SHP77 (cell line): ENCODE measurements at regions not wholly inside any gene's neighbourhood (a gene's known extent, or its start where the extent isn't known, plus 50 kb on each side); places are given as distances from the start of the nearest gene placed in this dataset.

Experiments used
- DNase-seq, 2 experiments: peaks; one replicate each; lab custom pipeline; 2025; lab: John Stamatoyannopoulos, UW

DNA sequence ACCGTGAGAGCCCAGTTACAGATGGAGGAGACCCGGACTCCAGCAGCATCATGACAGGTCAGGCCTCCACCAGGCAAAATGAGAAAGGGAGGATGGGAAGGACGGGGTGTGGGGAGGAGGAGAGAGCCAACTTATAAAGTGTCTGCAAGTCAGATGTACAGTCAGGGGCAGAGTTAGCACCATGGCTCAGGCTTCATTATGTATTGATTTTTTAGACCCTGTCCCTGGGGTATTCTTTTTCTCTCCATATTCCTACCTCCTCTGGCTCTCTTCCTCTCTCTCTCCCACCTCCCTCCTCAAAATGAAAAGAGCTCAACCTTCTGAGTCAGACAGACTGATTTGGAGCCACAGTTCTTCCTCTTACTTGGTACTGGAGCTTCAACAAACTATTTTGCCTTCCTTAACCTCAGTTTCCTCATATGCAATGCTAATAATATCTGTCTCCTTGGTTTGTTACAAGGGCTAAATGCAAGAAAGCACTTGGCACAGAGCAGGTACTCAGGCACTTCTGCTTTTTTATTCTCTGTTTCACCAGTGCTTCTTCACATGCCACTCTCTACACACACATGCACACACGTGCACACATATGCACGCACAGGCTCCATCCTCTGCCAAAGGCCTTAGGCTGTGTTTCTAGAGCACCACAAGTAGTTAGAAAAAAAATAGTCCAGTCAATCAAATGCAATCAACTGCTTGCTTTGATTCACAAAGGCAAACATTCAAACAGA is 92.3 kb upstream of the PKDCC start:
- no peak for DNase-seq

DNA sequence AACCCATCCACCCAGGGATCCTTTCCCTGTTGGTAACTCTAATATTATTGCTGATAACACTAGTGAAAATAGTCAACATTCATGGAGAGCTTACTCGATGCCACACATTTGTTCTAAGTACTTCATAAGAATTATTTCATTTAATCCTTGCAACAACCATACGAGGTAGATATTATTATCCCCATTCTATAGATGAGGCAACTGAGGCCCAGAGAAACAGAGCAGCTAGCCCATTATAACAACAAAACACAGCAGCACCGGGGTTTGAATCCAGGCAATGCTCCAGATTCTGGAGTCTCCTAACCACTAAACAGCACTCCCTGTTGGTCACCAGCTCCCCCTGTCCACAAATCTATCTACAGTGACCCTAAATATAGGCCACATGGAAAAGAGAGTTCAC is 90.4 kb upstream of the PKDCC start:
- no peak for DNase-seq

DNA sequence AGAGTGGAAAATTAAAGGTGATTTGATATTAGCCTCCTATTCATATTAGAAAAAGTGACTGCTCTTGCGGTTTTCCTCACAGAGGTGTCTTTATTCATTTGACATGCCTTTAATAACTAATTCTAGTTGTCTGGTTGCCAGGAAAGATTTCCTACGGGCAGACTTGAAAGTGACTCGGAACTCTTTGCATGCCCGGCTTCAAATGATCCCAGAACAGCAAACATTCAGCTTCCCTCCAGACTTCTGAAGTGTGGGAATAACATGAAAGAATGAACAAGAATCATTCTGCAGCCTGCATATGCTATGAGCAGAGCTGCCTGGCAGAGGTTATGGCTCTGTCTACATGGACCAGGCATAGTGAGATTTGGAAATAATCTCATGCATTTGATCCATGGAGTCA is 89.6 kb upstream of the PKDCC start:
- DNase-seq, result no peak

GRCh38 chr2:41958775-41959174 is 89.0 kb upstream of the PKDCC start:
- DNase-seq, result no peak

DNA sequence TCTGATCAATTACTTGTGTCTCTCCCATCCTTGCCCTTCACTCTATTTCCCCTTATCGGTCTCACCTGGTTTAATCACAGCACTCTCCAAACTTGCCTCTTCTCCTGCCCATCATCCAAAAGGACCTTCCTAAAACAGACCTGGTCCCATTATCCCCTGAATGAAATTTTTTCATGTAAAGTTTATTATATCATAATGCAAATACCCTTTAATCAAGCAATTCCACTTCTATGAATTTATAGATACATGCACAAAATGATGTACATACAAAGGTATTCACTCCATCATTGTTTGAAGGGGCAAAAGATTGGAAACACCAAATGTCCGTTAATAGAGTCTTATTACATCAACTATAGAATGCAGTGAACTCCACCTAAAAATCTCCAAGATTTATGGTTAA is 88.1 kb upstream of the PKDCC start:
- no peak for DNase-seq

- DNase-seq, result no peak
Observed at GRCh38 chr2:41962922-41963622, 84.7 kb upstream of the PKDCC start.

- no peak for DNase-seq
Observed at GRCh38 chr2:41963661-41964525, 83.9 kb upstream of the PKDCC start.

DNA sequence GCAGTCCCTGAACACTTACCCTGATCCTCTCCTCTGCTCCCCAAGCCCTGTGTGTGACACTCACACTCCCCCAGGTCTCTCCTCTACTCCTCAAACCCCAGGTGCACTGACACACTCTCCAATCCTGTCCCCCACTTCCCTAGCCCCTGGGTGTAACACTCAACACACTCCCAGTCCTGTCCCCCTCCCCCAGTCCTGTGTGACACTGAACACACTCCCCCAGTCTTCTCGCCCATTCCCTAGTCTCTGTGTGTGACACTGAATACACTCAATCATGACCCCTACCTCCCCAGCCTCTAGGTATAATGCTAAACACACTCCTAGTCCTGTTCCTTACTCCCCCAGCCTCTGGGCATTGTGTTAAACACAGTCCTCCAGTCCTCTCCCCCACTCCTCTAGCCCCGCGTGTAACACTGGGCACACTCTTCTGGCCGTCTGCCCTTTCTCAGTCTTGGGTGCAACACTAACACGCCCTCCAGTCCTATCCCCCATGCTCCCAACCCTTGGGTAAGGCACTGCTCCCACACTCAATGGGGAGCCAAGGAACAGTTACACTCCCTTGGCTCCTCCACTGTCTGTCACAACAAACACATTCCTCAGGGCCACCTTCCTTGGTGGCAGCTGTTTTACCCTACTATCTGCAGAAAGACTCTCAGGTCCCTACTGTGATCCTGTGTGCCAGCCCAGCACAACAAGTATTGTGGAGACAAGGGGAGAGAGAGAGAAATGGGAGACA is 82.5 kb upstream of the PKDCC start:
- DNase-seq, result no peak

GRCh38 chr2:41965909-41966295 is 81.9 kb upstream of the PKDCC start:
- no peak for DNase-seq

GRCh38 chr2:41966431-41966893 is 81.4 kb upstream of the PKDCC start:
- no peak for DNase-seq

- DNase-seq, result no peak
Observed at GRCh38 chr2:41966920-41967319, 80.9 kb upstream of the PKDCC start.

DNA sequence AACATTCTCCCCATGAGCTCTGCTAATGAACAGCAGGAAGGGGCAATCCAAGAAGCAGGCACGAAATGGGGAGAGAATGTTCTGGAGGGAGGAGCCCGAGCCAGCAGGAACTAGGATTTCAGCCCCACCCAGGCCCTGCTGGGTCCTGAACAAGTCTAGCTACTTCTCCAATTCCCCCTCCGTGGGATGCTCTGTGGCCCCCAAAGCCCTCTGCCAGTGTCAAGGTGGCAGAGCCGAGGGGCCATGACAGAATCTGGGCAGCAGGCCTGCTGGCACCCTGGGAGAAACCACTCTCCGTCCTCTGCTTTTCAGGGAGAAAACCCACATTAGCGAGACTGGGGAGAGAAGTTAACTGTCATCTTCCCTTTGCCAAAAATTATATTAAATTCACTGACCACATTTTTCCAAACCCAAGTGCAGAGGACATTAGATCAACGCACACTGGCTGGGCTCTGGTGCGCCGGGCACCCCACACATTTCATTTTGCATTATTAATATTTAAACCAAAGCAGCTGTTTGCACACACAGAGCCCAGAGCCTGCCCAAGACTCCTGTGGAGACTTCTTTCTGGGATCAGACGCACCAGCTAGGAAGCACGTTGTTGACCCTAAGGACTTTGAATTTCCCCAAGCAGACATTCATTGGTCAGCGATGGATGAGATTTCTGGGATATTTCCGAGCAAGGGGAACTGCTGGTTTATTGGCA is 80.2 kb upstream of the PKDCC start:
- DNase-seq, result no peak

GRCh38 chr2:41968182-41968578 is 79.6 kb upstream of the PKDCC start:
- no peak for DNase-seq

GRCh38 chr2:41970988-41971660 is 76.7 kb upstream of the PKDCC start:
- no peak for DNase-seq

DNA sequence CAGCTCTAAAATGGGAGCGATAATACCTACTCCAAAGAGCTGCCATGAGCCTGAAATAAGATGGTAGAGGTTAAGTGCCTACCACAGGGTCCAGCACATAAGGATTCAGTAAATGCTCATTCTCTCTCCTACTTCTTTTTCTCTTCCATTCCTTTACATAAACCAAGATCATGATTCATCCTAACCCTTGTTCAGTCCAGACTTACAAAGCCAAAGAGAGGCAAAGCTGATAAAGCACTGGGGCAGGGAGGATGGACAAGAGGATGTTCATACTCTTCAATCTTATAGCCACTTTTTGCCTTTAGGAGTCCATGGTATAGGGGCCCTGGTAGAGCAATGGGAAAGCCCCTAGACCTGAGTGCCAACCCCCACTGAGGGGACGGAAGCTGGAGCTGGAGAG is 75.6 kb upstream of the PKDCC start:
- no peak for DNase-seq

GRCh38 chr2:41972819-41973218 is 75.0 kb upstream of the PKDCC start:
- no peak for DNase-seq

DNA sequence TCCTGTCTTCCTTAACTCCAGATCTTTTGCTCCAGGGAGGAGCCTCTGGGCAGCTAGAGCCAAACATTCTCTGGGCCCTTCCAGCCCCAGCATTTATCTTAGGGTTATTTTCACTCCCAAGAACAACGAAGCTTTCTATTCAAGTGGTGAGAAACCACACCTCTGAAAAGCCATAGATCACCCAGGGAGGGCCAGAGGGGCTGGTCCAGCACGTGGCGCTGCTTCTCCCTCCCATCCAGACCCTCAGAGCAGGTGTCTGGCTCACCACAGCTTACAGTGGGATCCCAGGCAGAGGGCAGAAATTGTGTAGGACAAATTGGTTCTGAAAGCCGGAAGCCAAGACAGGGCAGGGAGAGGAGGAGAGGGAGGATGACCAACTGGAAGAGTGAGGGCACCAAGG is 74.0 kb upstream of the PKDCC start:
- DNase-seq, result no peak

DNA sequence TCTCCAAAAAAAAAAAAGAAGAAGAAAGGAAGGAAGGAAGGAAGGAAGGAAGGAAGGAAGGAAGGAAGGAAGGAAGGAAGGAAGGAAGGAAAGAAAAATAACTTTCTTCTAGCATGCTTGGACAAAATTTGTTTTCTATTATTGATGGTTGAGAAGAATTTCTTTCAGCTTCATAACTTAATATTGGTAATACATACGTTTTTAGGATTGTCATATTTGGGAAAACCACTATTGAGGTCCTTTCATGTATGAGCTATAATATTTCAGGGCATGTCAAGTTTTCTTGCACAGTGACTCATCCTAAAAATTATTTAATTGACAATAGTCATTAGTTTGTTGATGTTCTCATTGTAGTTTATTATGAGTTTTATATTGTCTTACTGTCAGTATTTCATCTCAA is 66.4 kb upstream of the PKDCC start:
- DNase-seq, result no peak

DNA sequence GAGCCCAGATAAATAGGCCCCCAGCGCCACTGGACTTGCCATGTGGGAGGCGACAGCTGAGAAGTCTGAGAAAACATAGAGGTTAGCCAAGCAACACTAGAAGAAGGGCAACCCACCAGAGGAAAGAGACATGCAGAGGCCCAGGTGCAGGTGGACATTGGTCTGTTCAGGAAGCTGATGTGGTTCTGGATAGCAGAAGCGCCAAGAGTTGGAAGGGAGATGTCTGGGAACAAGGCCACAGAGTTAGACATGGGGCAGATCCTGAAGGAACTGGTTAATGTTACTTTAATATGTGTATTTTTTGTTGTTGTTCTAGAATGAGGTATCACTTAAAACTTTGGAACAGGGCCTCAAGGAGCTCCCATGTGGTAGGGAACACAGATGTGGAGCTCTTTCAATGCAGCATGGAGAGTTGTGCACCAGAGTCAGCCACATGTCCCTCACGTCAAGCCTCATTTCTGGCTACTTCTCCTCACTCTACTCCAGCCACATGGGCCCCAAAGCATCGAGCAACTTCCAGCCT is 62.2 kb upstream of the PKDCC start:
- DNase-seq, result no peak

DNA sequence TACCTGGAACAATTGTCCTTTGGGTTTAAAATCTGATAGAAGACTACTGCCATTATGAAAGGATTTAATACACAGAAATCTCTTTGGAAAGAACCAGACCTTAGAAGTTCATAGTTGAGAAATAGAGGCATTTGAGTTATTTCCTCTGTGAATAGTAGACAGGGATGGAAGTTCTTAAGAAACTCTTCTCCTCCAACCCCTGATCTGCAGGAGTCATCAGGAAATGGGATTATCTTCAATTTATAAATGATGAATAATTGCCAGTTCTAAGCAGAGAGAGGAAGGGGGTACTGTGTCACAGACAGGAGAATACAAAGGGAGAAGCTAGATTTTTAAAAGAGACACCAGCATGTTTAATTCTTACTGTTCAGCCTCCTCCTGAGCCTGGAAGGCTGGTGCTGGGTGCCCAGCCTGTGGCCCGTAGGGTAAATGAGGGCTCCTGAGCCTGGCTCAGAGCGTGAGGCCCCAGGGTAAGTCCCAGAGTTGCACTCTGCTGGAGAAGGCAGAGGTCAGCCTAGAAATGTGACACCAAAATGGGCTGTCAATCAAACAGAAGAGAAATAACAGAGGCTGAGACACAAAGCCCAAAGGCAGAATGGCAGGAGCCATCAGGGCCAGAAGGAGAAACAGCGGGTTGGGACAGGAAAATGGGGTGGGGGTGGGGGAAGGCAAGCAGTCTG is 58.2 kb upstream of the PKDCC start:
- no peak for DNase-seq
